Endothelial cell (in vitro differentiated cells): ENCODE measurements at regions not wholly inside any gene's neighbourhood (a gene's known extent, or its start where the extent isn't known, plus 50 kb on each side); places are given as distances from the start of the nearest gene placed in this dataset.

Source experiments
- DNase-seq: peaks from one replicate; pipeline ENCODE4 v3.0.0; 2021; ENCODE audit warnings: low spot score
- H3K27ac Mint-ChIP-seq: one replicate; pipeline ENCODE4 v1.8.0; 2021; ENCODE audit warnings: mixed read lengths, inconsistent platforms; ENCODE audit not compliant: unreplicated experiment
- H3K27me3 Mint-ChIP-seq: one replicate; pipeline ENCODE4 v1.8.0; 2021; ENCODE audit warnings: mild to moderate bottlenecking, moderate library complexity, mixed read lengths, inconsistent platforms; ENCODE audit not compliant: unreplicated experiment
- H3K36me3 Mint-ChIP-seq: one replicate; pipeline ENCODE4 v1.8.0; 2021; ENCODE audit warnings: mild to moderate bottlenecking, low read depth, mixed read lengths, inconsistent platforms; ENCODE audit not compliant: unreplicated experiment
- H3K4me1 Mint-ChIP-seq: one replicate; pipeline ENCODE4 v1.8.0; 2021; ENCODE audit warnings: mild to moderate bottlenecking, mixed read lengths, inconsistent platforms; ENCODE audit not compliant: unreplicated experiment
- H3K4me3 Mint-ChIP-seq: one replicate; pipeline ENCODE4 v1.8.0; 2021; ENCODE audit warnings: mild to moderate bottlenecking, mixed read lengths, inconsistent platforms; ENCODE audit not compliant: unreplicated experiment
- H3K9me3 Mint-ChIP-seq: one replicate; pipeline ENCODE4 v1.8.0; 2021; ENCODE audit warnings: mixed read lengths, inconsistent platforms; ENCODE audit not compliant: unreplicated experiment
- CTCF ChIP-seq: fragments of 200-600 bp; sonication (generic); IDR thresholded peaks from one replicate; pipeline ENCODE4 v1.5.0; 2021; ENCODE audit warnings: antibody characterized with exemption; ENCODE audit not compliant: unreplicated experiment

DNA sequence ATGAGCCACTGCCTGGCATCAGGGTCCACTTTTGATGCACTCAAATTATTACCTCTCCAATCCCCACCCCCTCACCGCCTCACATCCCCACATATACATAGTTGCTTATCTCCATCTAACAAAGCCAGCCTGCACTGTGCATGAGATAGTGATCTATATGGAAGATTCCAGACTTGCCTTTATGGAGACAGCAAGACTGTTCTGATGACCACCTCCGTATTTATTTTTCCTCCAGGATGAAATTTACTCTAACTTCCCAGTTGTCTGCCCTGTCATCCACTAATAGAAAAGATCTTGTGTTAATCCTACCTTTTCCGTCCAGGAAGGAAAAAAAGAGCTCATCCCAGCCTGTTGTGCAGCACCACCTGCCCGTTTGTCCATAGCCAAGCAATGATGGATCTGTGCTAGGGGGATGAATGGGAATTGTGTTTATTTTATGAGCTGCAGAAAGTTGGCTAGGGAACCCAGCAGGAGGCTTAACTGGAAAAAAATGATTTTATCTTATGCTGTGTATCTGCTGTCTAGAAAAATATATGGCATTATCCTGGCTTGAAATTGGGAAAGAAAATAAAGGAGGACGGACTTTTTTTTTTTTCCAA, 114.5 kb downstream of the CD47 start:
- no peak overlapping the region for H3K27ac Mint-ChIP-seq
- peaks cover 13% of the 10 kb centered on the region for H3K4me1 Mint-ChIP-seq

DNA sequence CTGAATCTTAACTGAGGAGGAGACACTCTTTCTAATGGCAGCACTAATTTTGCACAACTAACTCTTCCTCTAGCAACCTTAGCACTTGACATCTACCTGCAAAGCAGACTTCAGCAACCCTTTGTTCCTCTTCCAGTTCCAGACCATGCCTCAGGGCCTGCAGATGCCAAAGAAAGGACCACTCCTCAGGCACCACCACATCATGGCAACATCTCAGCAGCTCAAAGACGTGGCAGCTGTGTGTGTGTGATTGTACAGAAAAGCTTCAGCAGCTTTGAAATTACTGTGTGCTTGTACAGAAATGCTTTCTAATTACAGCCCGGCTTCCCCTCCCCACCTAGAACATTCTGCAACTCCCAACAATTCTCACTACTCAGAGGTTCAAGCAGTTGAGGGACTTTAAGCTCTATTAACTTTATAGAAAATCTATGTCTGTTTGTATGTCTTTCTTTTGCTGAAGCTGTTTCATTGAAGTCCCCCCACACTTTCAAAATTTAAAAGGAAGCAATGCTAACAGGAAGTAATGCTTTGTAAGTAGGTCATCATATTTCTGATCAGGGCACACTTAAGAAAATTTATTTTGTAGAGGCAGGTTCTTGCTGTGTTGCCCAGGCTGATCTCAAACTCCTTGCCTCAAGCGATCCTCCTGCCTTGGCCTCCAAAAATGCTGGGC, 115.2 kb downstream of the CD47 start:
- Mint-ChIP-seq H3K4me1 (peaks cover 7% of the 10 kb centered on the region), H3K36me3 (no peaks in the 10 kb centered on the region), H3K27ac (no peak overlapping the region), H3K27me3 (no peaks in the 10 kb centered on the region), H3K4me3 (no peak overlapping the region), H3K9me3 (no peaks in the 10 kb centered on the region)
- DNase-seq, result no peak
- TF ChIP-seq CTCF, result no peak

More for the DNA sequence above, 114.5 kb downstream of the CD47 start:
- no peaks in the 10 kb centered on the region for H3K9me3 Mint-ChIP-seq
- no peaks in the 10 kb centered on the region for H3K27me3 Mint-ChIP-seq
- no peaks in the 10 kb centered on the region for H3K36me3 Mint-ChIP-seq
- H3K4me3 Mint-ChIP-seq, result no peak overlapping the region
- DNase-seq, result no peak
- TF ChIP-seq CTCF, result no peak

DNA sequence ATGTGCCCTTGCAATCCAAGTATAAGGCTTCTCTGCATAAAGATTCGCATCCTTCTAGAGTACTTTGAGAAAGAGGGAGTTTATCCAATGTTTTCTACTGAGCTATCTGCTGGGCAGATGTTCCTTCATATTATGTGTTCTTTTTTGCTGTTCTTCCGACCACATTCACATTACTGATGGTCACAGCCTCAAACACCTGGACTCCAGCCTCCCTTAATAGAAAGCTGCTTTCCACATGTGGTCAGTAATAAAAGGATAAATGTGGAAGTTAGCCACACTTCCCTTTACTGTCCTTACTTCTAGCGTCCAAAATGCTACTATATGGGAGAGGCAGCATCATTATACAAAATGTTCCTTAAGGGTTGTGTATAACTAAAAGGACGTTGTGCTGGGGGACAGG, 116.9 kb downstream of the CD47 start:
- Mint-ChIP-seq H3K27me3 (no peaks in the 10 kb centered on the region), H3K4me1 (peaks cover 6% of the 10 kb centered on the region), H3K9me3 (no peaks in the 10 kb centered on the region), H3K4me3 (no peak overlapping the region), H3K36me3 (no peaks in the 10 kb centered on the region), H3K27ac (no peak overlapping the region)
- no peak for DNase-seq
- no peak for TF ChIP-seq CTCF

- Mint-ChIP-seq H3K27me3 (no peaks in the 10 kb centered on the region), H3K27ac (no peak overlapping the region), H3K9me3 (no peaks in the 10 kb centered on the region), H3K4me3 (no peak overlapping the region), H3K4me1 (peaks cover 2% of the 10 kb centered on the region), H3K36me3 (no peaks in the 10 kb centered on the region)
- no peak for TF ChIP-seq CTCF
- DNase-seq, result no peak
Observed at GRCh38 chr3:107973152-107973551, 117.7 kb downstream of the CD47 start.

DNA sequence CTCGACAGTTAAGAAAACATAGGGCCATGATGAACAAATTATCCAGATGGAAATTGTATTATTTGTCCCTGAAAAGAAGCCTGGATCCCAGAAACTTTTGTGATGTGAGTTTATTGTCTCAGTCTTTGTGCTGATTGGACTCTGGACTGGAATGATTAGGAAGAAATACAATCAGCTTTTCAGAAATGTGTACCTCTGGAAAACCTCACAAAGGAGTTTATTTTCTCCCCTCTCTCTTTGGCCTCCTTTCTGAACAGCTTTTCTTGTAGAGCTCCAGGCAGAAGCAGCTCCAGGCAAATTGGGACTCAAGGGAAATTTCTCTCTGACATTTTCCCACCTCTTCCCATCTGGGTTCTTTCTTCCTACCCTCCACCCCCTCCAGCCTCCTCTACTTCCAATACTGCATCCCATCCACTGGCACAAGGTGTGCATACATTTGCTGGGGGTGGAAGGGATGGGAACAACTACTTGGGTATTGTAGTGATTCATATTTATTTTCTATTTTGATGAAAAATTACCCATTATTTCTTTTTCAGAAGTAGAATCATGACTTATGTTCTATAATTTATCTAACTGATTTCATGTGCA, 119.7 kb downstream of the CD47 start:
- Mint-ChIP-seq H3K4me3 (no peak overlapping the region), H3K4me1 (peaks cover 5% of the 10 kb centered on the region)
- no peak for TF ChIP-seq CTCF

More for the DNA sequence above, 119.7 kb downstream of the CD47 start:
- Mint-ChIP-seq H3K36me3 (no peaks in the 10 kb centered on the region), H3K27ac (no peak overlapping the region), H3K27me3 (no peaks in the 10 kb centered on the region), H3K9me3 (no peaks in the 10 kb centered on the region)
- DNase-seq, result no peak
